ENCODE measurements at regions not wholly inside any gene's neighbourhood (a gene's known extent, or its start where the extent isn't known, plus 50 kb on each side); places are given as distances from the start of the nearest gene placed in this dataset.

DNA sequence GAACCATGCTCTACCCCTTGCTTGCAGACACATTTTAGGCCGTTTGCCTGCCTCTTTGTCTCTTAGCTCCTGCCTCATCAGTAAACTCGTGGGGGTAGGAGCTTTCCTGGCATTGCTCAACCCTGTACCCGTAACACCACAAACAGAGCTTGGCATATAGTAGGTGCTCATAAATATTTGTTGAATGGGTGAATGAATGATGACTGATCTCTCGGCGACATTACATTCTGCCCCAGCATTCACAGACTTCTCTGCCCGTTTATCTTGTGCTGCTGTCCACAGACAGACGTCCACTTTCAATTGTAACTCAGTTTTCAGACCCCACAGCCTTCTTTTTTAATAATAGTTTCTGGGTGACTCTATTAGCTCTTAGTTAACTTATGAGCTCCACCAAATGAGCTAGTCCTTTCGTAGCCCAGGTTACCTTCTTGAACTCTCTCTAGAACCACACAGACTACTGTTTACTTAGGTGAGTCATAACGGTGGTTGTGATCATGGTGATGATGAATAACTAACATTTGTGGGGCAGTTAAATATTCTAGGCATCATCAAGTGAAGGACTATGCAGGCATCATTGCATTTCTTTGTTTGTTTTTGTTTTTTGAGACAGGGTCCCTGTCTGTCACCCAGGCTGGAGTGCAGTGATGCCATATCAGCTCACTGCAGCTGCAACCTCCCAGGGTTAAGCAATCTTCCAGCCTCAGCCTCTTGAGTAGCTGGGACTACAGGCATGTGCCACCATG lies 188.4 kb downstream of the ADAMTS15 start:
- Histone ChIP-seq H3K27ac (ENCODE audit: insufficient read length, low read depth, low read length) (no peak overlapping the region), H2BK120ac (ENCODE audit: low read depth, low read length, poor library complexity, severe bottlenecking) (no peak overlapping the region), H3K4ac (ENCODE audit: low read depth, low read length) (no peak overlapping the region), H2BK15ac (ENCODE audit: low read depth, low read length) (no peak overlapping the region), H3T11ph (ENCODE audit: low read length) (no peak overlapping the region), H3K4me2 (ENCODE audit: insufficient read depth, insufficient read length, low read length) (no peak overlapping the region), H3K23me2 (ENCODE audit: insufficient read length, low read depth, low read length, poor library complexity, severe bottlenecking) (no peaks in the 10 kb centered on the region), H3K18ac (ENCODE audit: insufficient read length, low read depth, low read length) (no peak overlapping the region), H3K23ac (ENCODE audit: insufficient read length, low read depth, low read length) (no peak overlapping the region), H3K9me3 (ENCODE audit: control insufficient read depth, low read depth, low read length) (no peaks in the 10 kb centered on the region), H4K5ac (ENCODE audit: insufficient read length, low read depth, low read length) (no peak overlapping the region), H3K79me2 (ENCODE audit: insufficient read depth, low read length) (no peaks in the 10 kb centered on the region), H3K14ac (ENCODE audit: insufficient read depth, low read length) (no peak overlapping the region), H4K8ac (replicated peaks; ENCODE audit: insufficient read length, low read depth, low read length) (no peak overlapping the region), H4K20me1 (ENCODE audit: control insufficient read depth, insufficient read depth, insufficient read length) (no peaks in the 10 kb centered on the region), H2AFZ (ENCODE audit: low read length) (no peak overlapping the region), H2AK5ac (ENCODE audit: insufficient read length, low read length) (no peak overlapping the region), H2BK20ac (ENCODE audit: low read depth, low read length, poor library complexity, severe bottlenecking) (no peak overlapping the region), H4K91ac (ENCODE audit: insufficient read length, low read depth, low read length) (no peak overlapping the region), H3K27me3 (ENCODE audit: insufficient read depth, low read length) (no peaks in the 10 kb centered on the region), H3K79me1 (ENCODE audit: insufficient read depth, low read depth, low read length, poor library complexity, severe bottlenecking) (no peaks in the 10 kb centered on the region), H3K56ac (ENCODE audit: insufficient read length, low read depth, low read length) (no peak overlapping the region), H2BK12ac (ENCODE audit: insufficient read length, low read depth, low read length) (no peak overlapping the region), H3K4me1 (ENCODE audit: insufficient read depth, low read length) (no peaks in the 10 kb centered on the region; the same call in 1 of the 2 replicates), H3K9ac (ENCODE audit: extremely low read depth, insufficient read length, low read length) (no peak overlapping the region), H2BK5ac (ENCODE audit: insufficient read length, low read length) (no peak overlapping the region)
- WGBS (ENCODE audit: extremely low coverage, insufficient read length, low lambda C conversion rate), result no CpG with 5 or more reads among the region's 9 CpGs
- Mint-ChIP-seq H3K27ac (no peak overlapping the region), H3K4me1 (peaks cover 11 to 16% of the 10 kb centered on the region in 2 experiments), H3K27me3 (ENCODE audit: low read depth) (no peaks in the 10 kb centered on the region), H3K9me3 (no peaks in the 10 kb centered on the region), H3K36me3 (ENCODE audit: insufficient read depth in 1 of 3, low read depth in 3 of 3) (no peaks in the 10 kb centered on the region), H3K4me3 (no peak overlapping the region)
- no peak for DNase-seq
- TF ChIP-seq CTCF (conservative IDR thresholded peaks at IDR 0.05), result no peak

Measured in H9 (cell line).